ENCODE measurements at regions not wholly inside any gene's neighbourhood (a gene's known extent, or its start where the extent isn't known, plus 50 kb on each side); places are given as distances from the start of the nearest gene placed in this dataset.

- WGBS, 2 donors (ENCODE audit: low coverage in 1 of 2): 65% methylated on average over 2 of the region's 2 CpGs
- Histone ChIP-seq H3K27me3 (no peaks in the 10 kb centered on the region), H3K36me3 (no peaks in the 10 kb centered on the region), H3K9me3 (no peaks in the 10 kb centered on the region), H3K27ac (no peak overlapping the region), H3K4me1 (no peaks in the 10 kb centered on the region), H3K4me3 (no peak overlapping the region)
- no peak for ATAC-seq
- TF ChIP-seq, protein P1, sequence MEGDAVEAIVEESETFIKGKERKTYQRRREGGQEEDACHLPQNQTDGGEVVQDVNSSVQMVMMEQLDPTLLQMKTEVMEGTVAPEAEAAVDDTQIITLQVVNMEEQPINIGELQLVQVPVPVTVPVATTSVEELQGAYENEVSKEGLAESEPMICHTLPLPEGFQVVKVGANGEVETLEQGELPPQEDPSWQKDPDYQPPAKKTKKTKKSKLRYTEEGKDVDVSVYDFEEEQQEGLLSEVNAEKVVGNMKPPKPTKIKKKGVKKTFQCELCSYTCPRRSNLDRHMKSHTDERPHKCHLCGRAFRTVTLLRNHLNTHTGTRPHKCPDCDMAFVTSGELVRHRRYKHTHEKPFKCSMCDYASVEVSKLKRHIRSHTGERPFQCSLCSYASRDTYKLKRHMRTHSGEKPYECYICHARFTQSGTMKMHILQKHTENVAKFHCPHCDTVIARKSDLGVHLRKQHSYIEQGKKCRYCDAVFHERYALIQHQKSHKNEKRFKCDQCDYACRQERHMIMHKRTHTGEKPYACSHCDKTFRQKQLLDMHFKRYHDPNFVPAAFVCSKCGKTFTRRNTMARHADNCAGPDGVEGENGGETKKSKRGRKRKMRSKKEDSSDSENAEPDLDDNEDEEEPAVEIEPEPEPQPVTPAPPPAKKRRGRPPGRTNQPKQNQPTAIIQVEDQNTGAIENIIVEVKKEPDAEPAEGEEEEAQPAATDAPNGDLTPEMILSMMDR (IDR thresholded peaks at IDR 0.05): no peak
- TF ChIP-seq POLR2AphosphoS5 (IDR thresholded peaks at IDR 0.05) (no peak), POLR2A (IDR thresholded peaks at IDR 0.05) (no peak), EP300 (IDR thresholded peaks at IDR 0.05) (no peak)
Observed at GRCh38 chr13:74778946-74779345, 644.7 kb upstream of the KLF12 start.

DNA sequence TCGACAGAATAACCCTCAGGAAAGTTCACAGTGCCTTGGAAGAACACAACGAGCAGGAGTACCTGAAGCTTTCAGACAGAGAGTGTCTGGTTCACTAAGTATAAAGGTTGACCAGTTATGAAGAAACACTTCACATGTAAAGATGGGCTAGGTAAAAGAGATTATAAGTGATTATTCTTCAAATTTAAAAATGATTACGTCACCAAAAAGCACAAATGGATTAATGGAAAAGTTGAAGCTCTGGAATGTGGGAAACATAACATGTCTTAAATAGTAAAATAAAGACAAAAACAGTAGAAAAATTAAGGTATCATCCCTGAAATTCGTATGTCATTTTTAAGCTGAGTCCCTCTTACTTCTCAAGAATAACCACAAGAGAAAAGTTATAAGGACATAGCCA lies 643.9 kb upstream of the KLF12 start:
- H3K27me3 ChIP-seq: no peaks in the 10 kb centered on the region
- H3K9me3 ChIP-seq: no peaks in the 10 kb centered on the region
- ATAC-seq: no peak
- 85 to 89% methylated on average over 4 of the region's 4 CpGs for WGBS, 2 donors (ENCODE audit: low coverage in 1 of 2)
- H3K27ac ChIP-seq: no peak overlapping the region
- H3K4me1 ChIP-seq: no peaks in the 10 kb centered on the region
- H3K4me3 ChIP-seq: no peak overlapping the region
- TF ChIP-seq, protein P1 (IDR thresholded peaks at IDR 0.05): no peak
- no peak for TF ChIP-seq POLR2AphosphoS5 (IDR thresholded peaks at IDR 0.05)
- no peak for TF ChIP-seq POLR2A (IDR thresholded peaks at IDR 0.05)
- no peak for TF ChIP-seq EP300 (IDR thresholded peaks at IDR 0.05)
- H3K36me3 ChIP-seq: no peaks in the 10 kb centered on the region

GRCh38 chr13:74774264-74774663 lies 640.1 kb upstream of the KLF12 start:
- H3K36me3 ChIP-seq: no peaks in the 10 kb centered on the region
- 100% methylated on average over 1 of the region's 1 CpG for WGBS, 2 donors (ENCODE audit: low coverage in 1 of 2)
- H3K27me3 ChIP-seq: no peaks in the 10 kb centered on the region
- H3K9me3 ChIP-seq: no peaks in the 10 kb centered on the region
- no peak overlapping the region for H3K4me3 ChIP-seq
- TF ChIP-seq POLR2A (IDR thresholded peaks at IDR 0.05): no peak
- TF ChIP-seq, protein P1 (IDR thresholded peaks at IDR 0.05): no peak
- no peak for TF ChIP-seq EP300 (IDR thresholded peaks at IDR 0.05)
- no peak for ATAC-seq
- H3K27ac ChIP-seq: no peak overlapping the region
- no peaks in the 10 kb centered on the region for H3K4me1 ChIP-seq

DNA sequence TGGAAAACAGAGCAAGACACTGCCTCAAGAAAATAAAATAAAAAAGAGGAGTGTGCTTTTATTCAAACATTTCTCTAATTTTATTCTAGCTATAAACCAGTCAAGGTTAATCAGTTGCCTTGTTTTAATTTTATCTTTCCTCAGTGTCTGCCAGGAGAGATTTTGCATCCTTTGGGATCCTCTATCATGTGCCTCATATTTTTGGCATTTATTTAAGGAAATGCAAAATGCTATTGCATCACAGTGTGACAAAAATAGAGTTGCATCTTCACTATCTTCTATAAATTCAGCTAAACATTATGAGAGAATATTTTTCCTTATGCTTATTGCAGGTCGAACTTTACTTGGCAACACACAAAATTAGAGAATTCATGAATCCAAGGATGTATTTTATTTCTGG lies 639.0 kb upstream of the KLF12 start:
- ATAC-seq: no peak
- no peak overlapping the region for H3K4me3 ChIP-seq
- H3K9me3 ChIP-seq: no peaks in the 10 kb centered on the region
- TF ChIP-seq POLR2AphosphoS5 (IDR thresholded peaks at IDR 0.05): no peak
- TF ChIP-seq POLR2A (IDR thresholded peaks at IDR 0.05): no peak
- no peak for TF ChIP-seq EP300 (IDR thresholded peaks at IDR 0.05)
- TF ChIP-seq, protein P1 (IDR thresholded peaks at IDR 0.05): no peak
- WGBS, 2 donors (ENCODE audit: low coverage in 1 of 2): 70 to 88% methylated on average over 1 of the region's 1 CpG
- H3K27me3 ChIP-seq: no peaks in the 10 kb centered on the region
- H3K4me1 ChIP-seq: no peaks in the 10 kb centered on the region
- no peak overlapping the region for H3K27ac ChIP-seq
- H3K36me3 ChIP-seq: no peaks in the 10 kb centered on the region

- no peaks in the 10 kb centered on the region for H3K4me1 ChIP-seq
- no peak for TF ChIP-seq EP300 (IDR thresholded peaks at IDR 0.05)
- TF ChIP-seq POLR2A (IDR thresholded peaks at IDR 0.05): no peak
- no peak for TF ChIP-seq POLR2AphosphoS5 (IDR thresholded peaks at IDR 0.05)
- TF ChIP-seq, protein P1 (IDR thresholded peaks at IDR 0.05): no peak
- ATAC-seq: no peak
- no peak overlapping the region for H3K4me3 ChIP-seq
- no peaks in the 10 kb centered on the region for H3K27me3 ChIP-seq
- 91% methylated on average over 3 of the region's 3 CpGs for WGBS, 2 donors (ENCODE audit: low coverage in 1 of 2)
- no peak overlapping the region for H3K27ac ChIP-seq
- H3K36me3 ChIP-seq: no peaks in the 10 kb centered on the region
- no peaks in the 10 kb centered on the region for H3K9me3 ChIP-seq
Observed at GRCh38 chr13:74771964-74772363, 637.8 kb upstream of the KLF12 start.

Measured in gastroesophageal sphincter (tissue), 4 donors.